IMR-90 (cell line): ENCODE measurements at regions not wholly inside any gene's neighbourhood (a gene's known extent, or its start where the extent isn't known, plus 50 kb on each side); places are given as distances from the start of the nearest gene placed in this dataset.
"Not testable (repeated sequence)": the region's sequence is repeated elsewhere in the genome, so short reads cannot be mapped to it uniquely, and the experiment has no call there.

ENCODE experiments used
- ATAC-seq: fragments of 200-7000 bp; cut with Tn5 transposase; 2 replicates; pipeline ENCODE4 v1.9.1; 2020; ENCODE audit warnings: low read depth, mild to moderate bottlenecking, moderate library complexity
- BruUV-seq: library from RNA; stranded (reverse); fragments of 400-500 nt; replicated peaks from 2 replicates; lab custom pipeline; 2021; lab: Mats Ljungman, UMichigan
- CTCF ChIA-PET: fragments of 300-600 bp; formaldehyde crosslinking; extraction: SDS; loops from one replicate; lab custom pipeline; 2021; ENCODE audit warnings: antibody characterized with exemption; lab: Yijun Ruan, JAX
- POLR2A ChIA-PET: fragments of 300-600 bp; sonication (Branson Sonifier 250); formaldehyde crosslinking; loops from one replicate; lab custom pipeline; 2022; ENCODE audit warnings: antibody characterized with exemption; ENCODE audit not compliant: unreplicated experiment; lab: Charles Lee
- DNase-seq: peaks from one replicate; pipeline ENCODE4 v3.0.0; 2013
- H2AFZ ChIP-seq: replicated peaks from 2 replicates; pipeline ENCODE3; 2013; ENCODE audit warnings: low read length, mild to moderate bottlenecking; ENCODE audit not compliant: poor library complexity
- H2AK5ac ChIP-seq: 2 replicates; pipeline ENCODE4 v1.6.1; 2013; ENCODE audit warnings: low read depth, low read length, inconsistent platforms
- H2AK9ac ChIP-seq: replicated peaks from 2 replicates; pipeline ENCODE3; 2013; ENCODE audit warnings: mild to moderate bottlenecking, low read depth, low read length, moderate library complexity; ENCODE audit not compliant: poor library complexity
- H2BK120ac ChIP-seq: 2 replicates; pipeline ENCODE4 v1.6.1; 2013; ENCODE audit warnings: low read depth, low read length, inconsistent platforms
- H2BK15ac ChIP-seq: 3 replicates; pipeline ENCODE4 v1.6.1; 2013; ENCODE audit warnings: low read depth, low read length, inconsistent platforms
- H2BK20ac ChIP-seq: 2 replicates; pipeline ENCODE4 v1.6.1; 2013; ENCODE audit warnings: low read depth, mild to moderate bottlenecking, inconsistent platforms, low read length, moderate library complexity
- H2BK5ac ChIP-seq: 2 replicates; pipeline ENCODE4 v1.6.1; 2013; ENCODE audit warnings: mild to moderate bottlenecking, low read depth, low read length, inconsistent platforms; ENCODE audit not compliant: poor library complexity, severe bottlenecking
- H3K14ac ChIP-seq: replicated peaks from 2 replicates; pipeline ENCODE4 v1.6.1; 2013; ENCODE audit warnings: low read depth, low read length, inconsistent platforms
- H3K18ac ChIP-seq: 2 replicates; pipeline ENCODE4 v1.6.1; 2013; ENCODE audit warnings: low read depth, low read length, control low read depth
- H3K23ac ChIP-seq: 2 replicates; pipeline ENCODE4 v1.6.1; 2013; ENCODE audit warnings: low read depth, low read length, inconsistent platforms
- H3K27ac ChIP-seq: 2 replicates; pipeline ENCODE4 v1.5.1; 2013; ENCODE audit warnings: mild to moderate bottlenecking, control low read depth, low read length; ENCODE audit not compliant: insufficient read depth
- H3K27me3 ChIP-seq: 2 replicates; pipeline ENCODE4 v1.6.1; 2013; ENCODE audit warnings: low read length; ENCODE audit not compliant: control insufficient read depth, insufficient read depth
- H3K36me3 ChIP-seq: 2 replicates; pipeline ENCODE4 v1.6.1; 2013; ENCODE audit warnings: low read length, mixed read lengths; ENCODE audit not compliant: control insufficient read depth, insufficient read depth
- H3K4ac ChIP-seq: 2 replicates; pipeline ENCODE4 v1.6.1; 2013; ENCODE audit warnings: low read depth, low read length, inconsistent platforms
- H3K4me1 ChIP-seq: 2 replicates; pipeline ENCODE4 v1.6.1; 2013; ENCODE audit warnings: low read length, mixed read lengths; ENCODE audit not compliant: control insufficient read depth, insufficient read depth
- H3K4me2 ChIP-seq: 2 replicates; pipeline ENCODE4 v1.6.1; 2013; ENCODE audit warnings: low read depth, mild to moderate bottlenecking, control low read depth, low read length, moderate library complexity
- H3K4me3 ChIP-seq: 2 replicates; pipeline ENCODE4 v1.5.1; 2013; ENCODE audit warnings: low read depth, mild to moderate bottlenecking, control low read depth, low read length, moderate library complexity; ENCODE audit not compliant: insufficient read depth
- H3K56ac ChIP-seq: 2 replicates; pipeline ENCODE4 v1.6.1; 2013; ENCODE audit warnings: low read length, inconsistent platforms; ENCODE audit not compliant: insufficient read depth; ENCODE audit errors: extremely low read depth
- H3K79me1 ChIP-seq, 2 experiments: 2 replicates each; pipeline ENCODE4 v1.6.1; 2013; ENCODE audit warnings: low read length in 2 of 2, inconsistent platforms in 1 of 2, low read depth in 1 of 2
- H3K9ac ChIP-seq: 2 replicates; pipeline ENCODE4 v1.6.1; 2013; ENCODE audit warnings: low read depth, low read length, control low read depth
- H3K9me1 ChIP-seq: 2 replicates; pipeline ENCODE4 v1.6.1; 2013; ENCODE audit warnings: low read length, inconsistent platforms; ENCODE audit not compliant: insufficient read depth
- H3K9me3 ChIP-seq: 2 replicates; pipeline ENCODE4 v1.6.1; 2013; ENCODE audit warnings: low read length; ENCODE audit not compliant: control insufficient read depth, insufficient read depth
- H4K20me1 ChIP-seq: 2 replicates; pipeline ENCODE4 v1.6.1; 2013; ENCODE audit warnings: low read length, inconsistent platforms; ENCODE audit not compliant: insufficient read depth
- H4K5ac ChIP-seq: 2 replicates; pipeline ENCODE4 v1.6.1; 2013; ENCODE audit warnings: mild to moderate bottlenecking, low read depth, low read length, control low read depth
- H4K8ac ChIP-seq, 2 experiments: 2 replicates each; pipeline ENCODE4 v1.6.1; 2013; ENCODE audit warnings: low read depth in 2 of 2, low read length in 2 of 2, control low read depth in 1 of 2, inconsistent platforms in 1 of 2
- H4K91ac ChIP-seq: 2 replicates; pipeline ENCODE4 v1.6.1; 2013; ENCODE audit warnings: low read depth, low read length, inconsistent platforms; ENCODE audit not compliant: insufficient read depth
- BHLHE40 ChIP-seq: fragments of 150-350 bp; IDR thresholded peaks from 2 replicates; pipeline ENCODE4 v1.6.1; 2016; ENCODE audit warnings: mild to moderate bottlenecking, low read depth, low read length
- RCOR1 ChIP-seq: IDR thresholded peaks from 2 replicates; pipeline ENCODE4 v1.6.1; 2012; ENCODE audit warnings: mild to moderate bottlenecking, low read length, improper control_type of control experiment; ENCODE audit not compliant: insufficient replicate concordance
- WGBS, 2 experiments: methylation state at CpG; one replicate each; pipeline versions ENCODE4 v1.1.5 to v1.1.7; 2013; ENCODE audit warnings: missing lambda C conversion rate in 2 of 2; ENCODE audit not compliant: insufficient read length in 1 of 2; ENCODE audit errors: extremely low coverage in 2 of 2; 5-methylcytosine and 5-hydroxymethylcytosine counted together
- dilution Hi-C: fragments of 300-500 bp; cut with HindIII; formaldehyde crosslinking; loops from one replicate; pipeline ENCODE4 v1.14.3; 2018; ENCODE audit warnings: low sequenced_read_pairs; ENCODE audit not compliant: unreplicated experiment
- in situ Hi-C: fragments of 300-500 bp; cut with MboI; formaldehyde crosslinking; loops from 3 replicates; pipeline ENCODE4 v1.14.3; 2019; ENCODE audit warnings: low sequenced_read_pairs, inconsistent platforms, mixed read lengths
- intact Hi-C: fragments of 100-400 bp; cut with micrococcal nuclease; formaldehyde crosslinking; loops from 2 replicates; pipeline ENCODE4 v1.10.0; 2022

DNA sequence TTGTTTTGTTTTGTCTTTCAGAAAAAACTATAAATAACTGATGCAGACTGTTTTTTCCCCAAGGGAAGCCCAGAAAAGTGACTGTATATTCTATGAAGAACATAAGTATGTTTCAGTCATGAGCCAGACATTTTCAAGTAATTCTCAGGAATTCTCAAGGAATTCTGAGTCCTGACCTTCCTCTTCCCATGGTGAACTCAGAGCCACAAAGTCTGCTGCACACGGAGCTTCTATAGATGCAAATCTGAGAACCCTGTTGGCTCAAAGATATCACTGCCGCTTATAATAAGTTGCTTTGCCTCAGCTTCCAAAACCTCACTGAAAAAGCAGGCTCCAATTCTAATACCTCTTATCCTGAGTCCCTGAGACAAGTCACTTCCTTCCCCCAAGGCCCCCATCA, 418.5 kb upstream of the RUNX1 start:
- H2AFZ ChIP-seq = peak overlapping the region; percentile 14
- no peak overlapping the region for H2AK5ac ChIP-seq
- H3K23ac ChIP-seq = no peak overlapping the region
- H3K4ac ChIP-seq = no peak overlapping the region
- peak; percentile 32; the same call in 1 of the 2 replicates for TF ChIP-seq BHLHE40
- TF ChIP-seq RCOR1 = no peak
- H2AK9ac ChIP-seq = no peak overlapping the region
- peak overlapping the region; percentile 51 for H2BK120ac ChIP-seq
- WGBS, 2 experiments = 50% methylated on average over 1 of the region's 2 CpGs; no CpG with 5 or more reads in 1 of the 2 experiments
- H3K79me1 ChIP-seq = no peaks in the 10 kb centered on the region
- no peak overlapping the region for H2BK5ac ChIP-seq
- no peak overlapping the region for H4K5ac ChIP-seq
- ChIA-PET POLR2A (no interaction called here), CTCF (interaction anchor here (1.0 kb wide), 1 partner anchor 8 kb away, joined by 3 read pairs; no protein-coding TSS in a partner anchor)
- no peak overlapping the region; the same call in 1 of the 2 replicates for H4K91ac ChIP-seq
- intact Hi-C loops (no loop called here), dilution Hi-C loops (no loop called here), in situ Hi-C loops (no loop called here)
- peaks cover 7% of the 10 kb centered on the region for H3K9me1 ChIP-seq
- H3K27me3 ChIP-seq = no peaks in the 10 kb centered on the region
- no peaks in the 10 kb centered on the region for H3K36me3 ChIP-seq
- H3K4me3 ChIP-seq = no peak overlapping the region
- H2BK15ac ChIP-seq = no peak overlapping the region
- peak; percentile 66 for ATAC-seq
- no peak overlapping the region for H3K27ac ChIP-seq
- H3K14ac ChIP-seq = no peak overlapping the region; the same call in 1 of the 2 replicates
- H4K8ac ChIP-seq = no peak overlapping the region
- H3K18ac ChIP-seq = no peak overlapping the region
- H4K20me1 ChIP-seq = no peaks in the 10 kb centered on the region
- no peak overlapping the region for H3K4me2 ChIP-seq
- H3K9me3 ChIP-seq = no peaks in the 10 kb centered on the region
- BruUV-seq = no TSS peak
- DNase-seq = peak; percentile 54
- H3K56ac ChIP-seq = no peak overlapping the region
- peaks cover 7% of the 10 kb centered on the region; the same call in 1 of the 2 replicates for H3K4me1 ChIP-seq
- no peak overlapping the region for H3K9ac ChIP-seq
- peak overlapping the region; percentile 65 for H2BK20ac ChIP-seq

DNA sequence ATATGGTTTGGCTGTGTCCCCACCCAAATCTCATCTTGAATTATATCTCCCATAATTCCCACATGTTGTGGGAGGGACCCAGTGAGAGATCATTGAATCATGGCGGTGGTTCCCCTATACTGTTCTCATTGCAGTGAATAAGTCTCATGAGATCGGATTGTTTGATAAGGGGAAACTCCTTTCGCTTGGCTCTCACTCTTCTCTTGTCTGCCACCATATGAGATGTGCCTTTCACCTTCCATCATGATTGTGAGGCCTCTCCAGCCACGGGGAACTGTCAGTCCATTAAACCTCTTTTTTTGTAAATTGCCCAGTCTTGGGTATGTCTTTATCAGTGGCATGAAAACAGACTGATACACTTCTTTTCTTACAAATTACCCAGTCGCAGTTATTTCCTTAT, 417.6 kb upstream of the RUNX1 start:
- POLR2A ChIA-PET, H3K14ac ChIP-seq, intact Hi-C loops, CTCF ChIA-PET, H2BK120ac ChIP-seq, H3K4me3 ChIP-seq, H4K20me1 ChIP-seq, H3K9me3 ChIP-seq, H4K8ac ChIP-seq, H3K4me1 ChIP-seq, dilution Hi-C loops, H2AK9ac ChIP-seq, H3K23ac ChIP-seq, DNase-seq, BruUV-seq, H3K56ac ChIP-seq, H2BK15ac ChIP-seq, H3K4me2 ChIP-seq, H3K79me1 ChIP-seq, H4K91ac ChIP-seq, H3K18ac ChIP-seq, H3K27ac ChIP-seq, ATAC-seq, H3K27me3 ChIP-seq, H4K5ac ChIP-seq, H2BK5ac ChIP-seq, H2AFZ ChIP-seq, H2AK5ac ChIP-seq, H3K36me3 ChIP-seq, H3K9ac ChIP-seq, H3K4ac ChIP-seq, in situ Hi-C loops, H3K9me1 ChIP-seq: not testable (repeated sequence)
- no CpG with 5 or more reads among the region's 5 CpGs for WGBS, 2 experiments
- H2BK20ac ChIP-seq = 0 out of 2 replicates have a peak overlapping the region, but pooled peaks have one; percentile 76
